Astrocyte (in vitro differentiated cells and primary cell): ENCODE measurements at regions not wholly inside any gene's neighbourhood (a gene's known extent, or its start where the extent isn't known, plus 50 kb on each side); places are given as distances from the start of the nearest gene placed in this dataset.

Experiments used
- EZH2 ChIP-seq: IDR thresholded peaks from 2 replicates; pipeline ENCODE4 v1.6.1; 2012; ENCODE audit warnings: mild to moderate bottlenecking, low read length, inconsistent platforms; ENCODE audit not compliant: insufficient read depth
- TF ChIP-seq, protein P1 (sequence below): IDR thresholded peaks from 2 replicates; pipeline ENCODE4 v1.5.1; 2011; ENCODE audit warnings: low read depth, mild to moderate bottlenecking, inconsistent platforms, low read length, moderate library complexity; ENCODE audit not compliant: insufficient read depth

DNA sequence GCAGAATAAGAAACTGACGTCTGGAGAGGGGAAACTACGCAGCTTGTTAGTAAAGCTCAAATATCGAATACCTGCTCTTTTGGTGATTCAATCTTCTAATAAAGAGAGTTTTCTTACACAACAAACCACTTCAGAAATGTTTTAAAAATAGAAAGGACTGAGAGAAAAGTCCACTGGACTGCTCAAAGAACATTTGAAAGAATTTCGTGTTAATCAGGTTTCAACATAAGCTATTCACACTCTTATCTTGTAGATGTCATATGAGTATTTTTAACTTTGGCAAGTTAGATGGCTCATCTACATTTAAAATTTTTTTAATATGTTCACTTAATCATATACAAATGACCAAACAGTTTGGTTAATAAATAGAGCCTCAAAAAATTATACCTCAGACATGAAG, 95.6 kb upstream of the FAM216B start:
- no peak for TF ChIP-seq EZH2
- TF ChIP-seq, protein P1, sequence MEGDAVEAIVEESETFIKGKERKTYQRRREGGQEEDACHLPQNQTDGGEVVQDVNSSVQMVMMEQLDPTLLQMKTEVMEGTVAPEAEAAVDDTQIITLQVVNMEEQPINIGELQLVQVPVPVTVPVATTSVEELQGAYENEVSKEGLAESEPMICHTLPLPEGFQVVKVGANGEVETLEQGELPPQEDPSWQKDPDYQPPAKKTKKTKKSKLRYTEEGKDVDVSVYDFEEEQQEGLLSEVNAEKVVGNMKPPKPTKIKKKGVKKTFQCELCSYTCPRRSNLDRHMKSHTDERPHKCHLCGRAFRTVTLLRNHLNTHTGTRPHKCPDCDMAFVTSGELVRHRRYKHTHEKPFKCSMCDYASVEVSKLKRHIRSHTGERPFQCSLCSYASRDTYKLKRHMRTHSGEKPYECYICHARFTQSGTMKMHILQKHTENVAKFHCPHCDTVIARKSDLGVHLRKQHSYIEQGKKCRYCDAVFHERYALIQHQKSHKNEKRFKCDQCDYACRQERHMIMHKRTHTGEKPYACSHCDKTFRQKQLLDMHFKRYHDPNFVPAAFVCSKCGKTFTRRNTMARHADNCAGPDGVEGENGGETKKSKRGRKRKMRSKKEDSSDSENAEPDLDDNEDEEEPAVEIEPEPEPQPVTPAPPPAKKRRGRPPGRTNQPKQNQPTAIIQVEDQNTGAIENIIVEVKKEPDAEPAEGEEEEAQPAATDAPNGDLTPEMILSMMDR = no peak
